Activated gamma-delta T cell treated with Interleukin-2 at 50 U/mL for 16 hours (primary cell): ENCODE measurements at regions not wholly inside any gene's neighbourhood (a gene's known extent, or its start where the extent isn't known, plus 50 kb on each side); places are given as distances from the start of the nearest gene placed in this dataset.

Experiments
- DNase-seq: peaks from one replicate; pipeline ENCODE4 v3.0.0-alpha.2; 2020

GRCh38 chr7:22559829-22560489 is 60.0 kb upstream of the STEAP1B start:
- DNase-seq, result peak; percentile 22

- no peak for DNase-seq
Measured at GRCh38 chr7:22557167-22557566, 57.2 kb upstream of the STEAP1B start.

GRCh38 chr7:22555476-22555875 is 55.5 kb upstream of the STEAP1B start:
- no peak for DNase-seq

GRCh38 chr7:22554184-22554583 is 54.2 kb upstream of the STEAP1B start:
- DNase-seq, result no peak

- DNase-seq, result no peak
Measured at GRCh38 chr7:22551768-22552513, 52.0 kb upstream of the STEAP1B start.

GRCh38 chr7:22550514-22551030 is 50.6 kb upstream of the STEAP1B start:
- no peak for DNase-seq

- DNase-seq, result no peak
Measured at GRCh38 chr7:22549667-22550513, 49.9 kb upstream of the STEAP1B start.
